IPS DF 19.7 (cell line): ENCODE measurements at regions not wholly inside any gene's neighbourhood (a gene's known extent, or its start where the extent isn't known, plus 50 kb on each side); places are given as distances from the start of the nearest gene placed in this dataset.

ENCODE experiments used
- DNase-seq: peaks from one replicate; pipeline ENCODE4 v3.0.0-alpha.2; 2013; ENCODE audit warnings: low read depth, low spot score

DNA sequence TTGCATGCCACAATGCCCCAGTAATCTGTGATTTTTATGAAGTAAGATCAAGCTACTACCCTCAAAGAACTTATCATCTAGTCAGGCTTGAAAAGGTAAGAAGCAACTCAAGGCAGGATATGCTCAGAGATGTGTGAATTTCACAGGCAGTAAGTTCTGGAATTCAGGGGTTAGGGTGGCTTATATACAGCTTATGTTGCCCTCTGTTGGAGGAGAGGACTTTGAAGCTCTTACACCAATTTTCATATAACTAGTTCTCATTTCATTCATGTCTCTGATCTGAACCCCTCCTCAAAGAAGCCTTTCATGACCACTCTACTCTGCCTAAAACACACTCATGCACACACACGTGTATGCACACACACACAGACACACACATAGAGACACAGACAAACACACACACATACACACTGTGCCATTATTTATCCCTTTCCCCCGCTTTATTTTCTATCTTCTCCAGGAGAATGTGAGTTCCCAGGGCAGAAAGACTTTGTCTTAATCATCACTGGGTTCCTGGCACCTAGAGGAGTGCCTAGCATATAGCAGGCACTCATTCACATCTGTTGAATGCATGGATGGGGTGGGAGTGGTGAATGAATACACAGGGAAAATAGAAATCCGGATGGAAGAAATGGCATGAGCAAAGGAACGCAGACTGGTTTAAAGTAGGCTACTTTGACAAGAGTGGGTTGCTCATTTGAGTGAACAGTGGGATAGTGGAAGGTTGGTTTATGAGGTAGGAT is 220.7 kb upstream of the ZBED5 start:
- no peak for DNase-seq

DNA sequence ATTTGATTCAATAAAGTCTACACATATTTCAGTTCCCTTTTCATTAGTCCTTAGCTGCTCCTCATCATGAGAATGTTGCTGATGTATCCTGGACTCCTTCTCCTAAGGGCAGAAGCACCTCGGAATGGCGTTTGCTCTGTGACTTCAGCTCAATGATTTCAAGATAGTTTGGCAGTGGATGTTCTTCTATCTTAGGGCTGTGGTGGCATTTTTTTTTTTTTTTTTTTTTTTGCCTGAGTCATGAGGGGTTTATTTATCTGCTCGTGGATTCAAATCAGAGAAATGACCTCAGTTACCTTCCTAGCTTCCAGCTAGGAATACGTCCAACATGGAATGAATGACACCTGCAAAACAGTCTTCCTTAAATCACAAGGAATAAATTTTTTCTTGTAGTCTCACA is 220.0 kb upstream of the ZBED5 start:
- DNase-seq: no peak

DNA sequence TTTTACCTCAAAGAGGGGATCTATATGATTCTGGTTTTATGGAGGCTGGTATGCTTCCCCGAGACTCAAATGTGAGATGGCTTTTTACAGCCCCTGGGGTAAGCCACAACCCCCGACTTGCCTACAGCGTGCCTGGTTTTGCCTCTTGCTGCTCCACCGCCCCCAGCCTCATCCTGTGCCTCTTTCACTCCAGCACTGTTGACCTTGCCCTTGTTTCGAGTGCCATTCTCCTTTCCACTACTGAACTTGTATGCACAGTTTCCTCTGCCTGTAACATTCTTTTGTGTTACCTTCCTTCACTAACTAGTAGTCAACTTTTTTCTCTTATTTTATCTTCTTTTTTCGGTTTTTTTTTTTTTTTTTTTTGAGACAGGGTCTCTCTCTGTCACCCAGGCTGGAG is 219.0 kb upstream of the ZBED5 start:
- DNase-seq: no peak

DNA sequence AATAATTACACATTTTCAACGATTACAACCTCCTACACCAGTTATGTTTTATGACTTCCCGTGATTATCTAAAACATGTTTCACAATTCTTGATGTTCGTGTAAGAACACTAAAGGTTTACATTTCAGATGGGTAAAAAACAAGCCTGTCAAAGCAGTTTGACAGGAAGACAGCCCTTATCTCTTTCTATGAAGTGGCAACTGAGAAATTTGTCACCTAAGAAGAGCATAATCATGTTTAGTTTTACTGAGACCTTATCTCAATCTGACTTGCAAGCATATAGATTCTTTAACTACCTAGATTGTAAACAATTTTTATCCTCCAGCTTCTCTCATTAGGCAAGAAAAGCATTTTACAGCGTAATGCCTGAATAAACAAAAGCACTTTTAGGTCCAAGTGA is 218.4 kb upstream of the ZBED5 start:
- no peak for DNase-seq

DNA sequence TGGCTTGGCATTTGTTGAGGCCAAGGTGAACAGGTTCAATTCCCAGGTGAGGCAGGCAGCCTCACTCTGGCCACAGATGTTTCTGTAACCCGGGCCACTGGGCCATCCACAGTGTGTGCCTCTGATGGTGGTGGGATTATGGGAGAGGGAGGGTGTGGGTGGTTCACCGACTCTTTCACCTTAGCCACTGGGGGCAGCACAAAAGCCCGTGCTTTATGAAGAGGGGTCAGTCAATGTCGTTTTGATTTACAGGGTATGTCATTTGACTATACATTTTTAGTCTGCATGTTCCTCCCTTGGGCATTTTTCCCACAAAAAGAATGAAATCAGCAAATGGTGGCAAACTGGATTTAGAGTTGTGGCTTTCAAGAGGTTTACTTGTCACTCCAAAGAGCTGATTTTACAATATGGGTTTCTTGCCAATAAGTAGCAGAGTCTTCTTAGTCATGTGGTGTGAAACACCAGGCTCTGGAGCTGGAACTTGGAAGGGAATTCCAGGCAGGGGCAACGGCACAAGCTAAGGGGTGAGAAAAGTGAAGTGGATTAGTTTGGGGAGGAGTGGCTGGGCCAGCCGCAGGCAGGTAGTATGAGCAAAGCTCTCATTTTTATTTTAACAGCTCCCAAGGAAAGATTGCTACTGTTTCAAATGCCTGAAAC is 217.8 kb upstream of the ZBED5 start:
- no peak for DNase-seq

DNA sequence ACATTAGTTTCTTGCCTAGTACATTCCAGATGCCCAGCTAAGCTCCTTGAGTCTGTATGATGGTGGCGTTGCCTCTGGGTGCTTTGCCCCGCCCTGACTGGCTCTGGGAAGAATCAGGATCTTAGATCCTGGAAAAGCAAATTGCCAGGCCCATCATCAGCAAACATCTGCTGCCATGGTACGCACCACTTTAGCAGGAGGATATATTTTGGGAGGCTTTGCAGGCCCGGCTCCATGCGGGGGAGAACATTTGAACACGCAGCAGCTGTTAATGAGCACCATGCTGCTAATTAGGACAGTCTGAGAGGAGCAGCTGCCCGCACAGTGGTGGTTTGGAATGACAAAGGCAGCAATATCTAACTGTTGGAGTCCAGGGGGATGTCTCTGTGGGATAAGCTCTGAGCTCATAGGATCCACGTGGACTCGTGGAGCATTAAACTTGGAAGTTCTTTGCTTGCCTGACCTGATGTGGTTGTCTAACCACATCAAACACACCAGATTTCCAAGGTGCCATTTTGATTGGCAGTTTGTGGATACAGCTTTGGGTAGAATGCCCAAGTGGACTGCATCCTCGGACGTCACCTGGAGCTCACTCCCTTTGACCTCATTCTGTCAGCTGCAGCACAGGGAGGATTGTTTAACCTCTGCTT is 217.0 kb upstream of the ZBED5 start:
- DNase-seq: no peak

DNA sequence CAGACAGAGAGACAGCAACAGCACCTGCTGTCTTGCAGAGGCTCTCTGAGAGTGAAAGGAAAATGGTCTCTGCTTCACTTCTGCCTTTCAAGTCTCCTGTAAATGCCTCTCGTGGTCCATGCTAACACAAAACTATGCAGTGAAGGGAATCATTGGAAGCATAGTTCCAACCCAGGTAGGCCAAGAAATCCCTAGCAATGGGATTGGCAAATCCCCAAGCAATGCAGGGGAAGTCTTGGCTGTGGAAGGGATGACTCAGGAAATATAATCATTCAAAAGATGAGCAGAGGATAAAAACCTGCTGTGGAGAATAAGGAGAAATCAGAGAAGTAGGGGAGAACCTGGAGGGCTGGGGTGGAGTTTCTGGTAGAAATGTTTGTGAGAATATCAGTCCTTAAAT is 216.1 kb upstream of the ZBED5 start:
- no peak for DNase-seq

DNA sequence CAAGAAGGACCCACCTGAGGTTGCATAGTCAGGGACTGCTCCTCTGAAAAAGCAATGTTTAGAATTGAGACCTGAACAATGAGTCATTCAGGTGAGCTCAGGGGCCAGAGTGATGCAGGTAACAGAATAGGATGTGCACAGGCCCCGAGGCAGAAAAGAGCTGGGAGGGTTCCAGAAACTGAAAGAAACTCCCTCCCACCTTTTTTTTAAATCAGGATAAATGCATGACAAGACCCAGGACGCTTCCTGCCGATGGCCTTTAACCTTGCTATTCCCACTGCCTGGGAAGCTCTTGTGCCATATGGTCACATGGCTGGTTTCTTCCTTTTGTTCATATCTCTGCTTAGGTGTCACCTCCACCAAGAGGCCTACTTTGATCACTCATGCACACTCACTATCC is 214.2 kb upstream of the ZBED5 start:
- peak; percentile 69 for DNase-seq

DNA sequence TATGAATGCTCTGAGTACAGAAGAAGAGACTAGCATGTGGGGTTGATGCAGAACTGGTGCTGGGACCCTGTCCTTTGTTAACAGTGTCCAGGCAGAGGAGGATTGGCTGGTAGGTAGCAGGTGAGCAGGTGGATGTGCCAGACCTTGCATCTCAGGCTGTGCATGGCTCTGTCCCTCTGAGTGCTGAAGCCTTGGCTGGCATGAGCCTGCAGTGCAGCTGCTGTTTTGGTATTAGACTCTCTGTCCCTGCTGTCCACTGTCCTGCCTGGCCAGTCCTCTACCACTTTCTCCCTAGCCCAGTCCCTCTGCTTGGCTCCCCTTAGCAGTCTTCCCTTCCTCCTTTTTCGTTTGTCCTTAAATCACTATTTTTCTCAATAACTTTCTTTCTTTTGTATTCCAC is 213.6 kb upstream of the ZBED5 start:
- DNase-seq: no peak

DNA sequence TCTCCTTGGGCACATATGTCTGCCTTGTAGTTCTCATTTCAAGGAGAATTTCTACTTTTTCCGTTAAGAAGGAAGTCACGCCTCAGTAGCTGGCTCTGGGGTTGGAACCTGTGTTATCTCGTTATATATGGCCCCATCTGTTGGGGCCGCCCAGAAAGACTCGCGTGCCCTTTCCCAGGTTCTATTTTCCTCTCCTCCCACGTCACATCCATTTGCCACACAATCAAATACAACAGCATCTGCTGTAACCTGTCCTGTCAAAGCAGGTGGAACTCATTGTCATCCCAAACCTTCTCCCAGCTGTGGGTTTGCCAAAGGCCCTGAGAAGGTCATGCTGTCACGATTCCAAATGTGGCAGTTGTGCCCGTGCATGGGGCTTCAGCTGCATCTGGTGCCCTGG is 213.1 kb upstream of the ZBED5 start:
- no peak for DNase-seq

DNA sequence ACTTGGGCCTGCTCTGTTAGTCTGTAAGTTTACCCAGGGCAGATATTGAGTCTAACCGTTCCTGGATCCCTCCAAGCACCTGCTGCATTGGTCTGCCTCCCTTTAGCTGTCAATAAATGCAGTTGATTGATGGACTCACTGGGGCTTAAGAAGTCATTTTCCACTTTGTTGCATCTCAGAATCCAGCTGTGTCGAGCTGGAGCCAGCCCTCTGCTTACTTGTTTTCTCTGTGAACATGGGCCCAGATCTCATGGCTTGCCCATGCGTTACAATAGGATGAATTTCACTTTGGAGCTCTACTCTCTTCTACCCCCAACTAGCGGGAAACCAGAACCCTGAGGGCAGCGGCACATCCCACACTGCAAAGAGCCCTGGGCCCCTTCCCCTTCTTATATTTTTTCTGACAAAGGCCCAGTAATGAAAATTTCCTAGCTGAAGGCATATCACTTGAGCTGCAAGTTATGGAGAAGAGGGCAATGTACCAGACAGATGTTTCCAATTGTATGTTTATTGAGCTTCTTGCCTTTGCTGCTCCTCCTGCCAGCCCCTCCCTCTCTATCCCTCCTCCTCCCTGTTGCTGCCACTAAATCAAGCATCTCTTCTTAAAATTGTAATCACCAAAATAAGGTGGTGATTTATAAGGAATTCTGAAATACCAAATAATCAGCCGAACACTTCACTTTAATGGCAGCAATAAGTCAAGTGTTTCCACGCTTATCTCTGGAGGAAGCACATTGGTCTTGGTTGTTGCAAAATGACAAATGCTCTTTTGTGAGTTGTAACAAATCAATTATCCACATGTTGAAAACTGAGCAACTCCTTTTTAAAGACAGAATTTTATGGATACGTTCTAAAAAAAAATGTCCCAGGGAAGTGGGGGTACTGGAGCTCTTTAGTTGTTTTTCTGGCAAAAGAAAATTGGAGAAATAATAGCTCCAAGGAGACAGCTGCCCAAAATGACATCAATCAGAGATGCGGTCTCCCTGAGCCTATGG is 212.3 kb upstream of the ZBED5 start:
- no peak for DNase-seq

DNA sequence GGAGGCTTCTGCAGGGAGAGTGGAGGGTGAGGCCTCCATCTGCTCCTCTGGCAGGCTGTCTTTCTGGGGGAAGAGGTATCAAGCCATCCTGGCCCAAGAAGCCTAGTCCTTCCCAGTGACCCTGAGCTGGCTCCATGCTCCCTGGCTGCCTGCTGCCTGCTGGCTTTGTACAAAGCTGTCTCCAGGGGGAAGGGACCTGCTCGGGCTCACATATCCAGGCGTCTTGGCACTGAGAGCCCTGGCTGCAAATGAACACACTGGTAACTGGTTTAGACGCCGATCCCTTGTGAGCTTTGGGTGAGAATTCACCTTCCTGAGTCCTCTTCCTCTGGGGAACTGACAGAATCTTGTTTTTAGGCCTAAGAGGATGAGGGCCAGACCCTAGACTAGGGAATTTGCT is 210.3 kb upstream of the ZBED5 start:
- DNase-seq: no peak

DNA sequence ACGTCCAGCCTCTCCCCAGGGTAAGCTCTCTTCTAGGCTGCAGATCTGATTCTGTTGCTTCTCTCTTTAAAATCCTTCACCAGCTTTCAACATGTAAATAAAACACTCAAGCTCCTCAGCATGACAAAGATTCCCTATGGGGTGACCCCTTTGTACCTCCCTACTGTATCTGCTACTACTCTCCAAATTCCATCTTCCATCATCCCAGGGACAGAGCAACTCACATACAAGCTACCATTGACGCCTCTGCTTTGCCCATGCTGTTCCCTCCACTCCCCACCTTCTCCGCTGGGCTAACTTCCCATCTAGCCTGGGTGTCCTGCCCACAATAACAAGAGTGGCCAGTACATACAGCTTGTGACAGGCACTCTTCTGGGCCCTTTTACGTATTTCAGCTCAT is 207.5 kb upstream of the ZBED5 start:
- DNase-seq: peak; percentile 79

DNA sequence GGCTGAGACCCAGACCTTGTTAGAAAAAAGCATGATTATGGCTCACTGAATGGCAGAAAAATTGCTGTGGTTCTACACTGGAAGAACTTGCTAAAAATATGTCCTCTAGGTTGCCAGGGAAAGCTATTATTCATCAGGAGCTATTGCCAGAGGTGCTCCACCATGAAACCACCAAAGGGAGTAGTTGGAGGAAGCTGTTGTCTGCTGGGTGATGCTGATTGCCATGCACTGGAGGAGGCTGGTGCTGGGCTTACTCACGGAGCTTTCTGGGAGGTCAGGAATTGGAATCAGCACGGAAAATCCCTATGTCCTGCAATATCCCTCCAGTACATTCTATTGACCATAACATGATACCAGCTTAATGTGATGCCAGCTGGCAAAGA is 199.6 kb upstream of the ZBED5 start:
- no peak for DNase-seq

DNA sequence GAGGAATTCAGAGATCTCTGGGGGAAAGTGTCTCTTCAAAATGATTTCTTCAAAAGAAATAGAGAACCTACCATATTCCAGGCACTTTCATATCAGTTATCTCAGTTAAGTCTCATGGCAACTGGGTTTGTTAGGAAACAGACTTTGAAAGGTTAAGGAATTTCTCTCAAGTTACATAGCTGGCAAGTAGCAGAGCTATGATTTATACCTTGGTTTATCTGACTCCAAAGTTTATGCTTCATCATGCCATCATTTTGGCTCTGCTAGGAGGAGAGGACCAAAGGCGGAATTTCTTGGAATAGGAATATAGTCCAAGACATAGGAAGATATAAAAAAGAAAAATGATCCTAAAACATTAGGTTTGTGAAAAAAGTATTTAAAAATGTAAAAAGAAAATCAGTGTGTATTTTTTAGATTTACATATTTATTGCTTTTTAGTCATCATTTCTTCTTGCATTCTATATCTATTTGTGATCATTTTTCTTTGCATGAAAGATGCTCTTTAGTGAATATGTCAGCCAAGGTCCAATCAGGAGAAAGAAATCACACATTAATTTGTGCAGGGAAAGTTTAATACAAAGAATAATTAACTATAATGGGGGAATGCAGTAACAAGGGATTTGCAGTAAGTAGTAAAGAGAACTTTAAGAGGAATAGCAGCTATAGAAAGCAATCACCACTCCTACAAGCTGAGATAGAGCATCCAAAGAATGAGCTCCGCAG is 199.1 kb upstream of the ZBED5 start:
- DNase-seq: no peak

DNA sequence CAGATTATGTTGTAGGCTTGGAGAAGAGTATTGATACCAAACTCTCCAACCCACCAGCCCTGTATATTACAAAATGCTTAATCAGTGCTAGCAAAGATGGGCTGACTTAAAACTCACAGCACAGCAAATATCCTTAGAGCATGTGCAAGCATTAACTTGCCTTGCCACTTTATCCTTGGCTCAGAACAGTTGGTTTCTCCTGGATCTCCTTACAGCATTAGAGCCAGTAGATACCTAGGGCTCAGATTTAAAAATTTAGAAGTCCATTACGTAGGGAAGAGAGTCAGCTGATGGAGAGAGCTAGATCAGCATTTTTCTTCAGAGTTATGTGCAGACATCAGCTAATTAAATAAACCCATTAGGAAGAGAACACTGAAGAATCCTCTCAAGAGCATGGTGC is 198.5 kb upstream of the ZBED5 start:
- no peak for DNase-seq

DNA sequence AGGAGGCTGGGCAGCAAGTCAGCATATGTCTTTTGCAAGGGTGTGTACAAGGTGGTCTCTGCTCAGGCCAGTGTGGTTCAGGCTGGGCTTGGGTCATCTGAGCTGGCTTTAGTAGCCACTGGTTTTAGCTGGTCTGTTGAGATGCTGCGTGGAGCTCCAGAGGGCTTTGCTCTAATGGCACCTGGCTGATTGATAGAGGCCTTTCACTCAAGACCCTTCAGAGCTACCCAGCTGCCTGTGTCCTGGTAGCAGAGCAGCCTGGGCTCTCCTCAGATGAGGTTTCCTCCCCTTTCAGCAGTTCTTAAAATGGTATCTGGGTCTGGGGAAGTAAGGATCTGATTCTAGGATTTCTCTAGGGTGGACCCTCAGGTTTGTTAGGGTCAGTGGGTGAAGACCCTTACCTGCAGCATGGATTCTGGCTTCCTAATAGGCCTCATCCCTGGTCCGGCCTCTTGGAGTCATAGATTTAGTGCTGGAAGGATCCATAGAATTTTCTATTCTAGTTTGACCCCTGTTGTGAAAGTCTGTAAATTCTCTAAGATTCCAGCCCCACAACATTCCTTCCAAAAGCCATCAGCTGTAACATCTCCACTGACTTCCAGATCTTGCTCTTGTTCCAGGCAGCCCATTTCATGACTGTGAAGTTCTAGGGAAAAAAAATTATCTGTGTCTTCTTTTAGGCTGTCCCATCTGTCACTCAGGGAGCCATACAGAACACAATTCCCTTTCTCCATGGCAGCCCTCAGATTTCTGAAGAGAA is 190.2 kb upstream of the ZBED5 start:
- no peak for DNase-seq

DNA sequence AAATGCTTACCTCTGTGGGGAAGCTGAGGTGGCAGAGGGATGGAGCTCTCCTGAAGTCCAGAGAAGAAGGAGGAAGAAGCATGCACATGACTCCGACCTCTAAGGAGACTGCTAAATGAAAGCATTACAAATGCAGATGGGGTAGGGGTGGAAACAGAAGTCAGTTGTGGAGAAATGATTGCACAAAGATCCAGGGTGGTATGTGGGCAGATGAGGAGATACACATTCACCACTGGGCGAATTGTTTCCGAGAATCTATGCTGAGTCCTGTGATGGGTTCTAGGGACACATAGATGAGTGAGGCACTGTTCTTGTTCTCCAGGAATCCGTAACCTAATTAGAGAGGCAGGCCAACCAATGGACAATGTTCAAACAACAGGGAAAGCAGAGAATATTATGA is 188.9 kb upstream of the ZBED5 start:
- DNase-seq: no peak

DNA sequence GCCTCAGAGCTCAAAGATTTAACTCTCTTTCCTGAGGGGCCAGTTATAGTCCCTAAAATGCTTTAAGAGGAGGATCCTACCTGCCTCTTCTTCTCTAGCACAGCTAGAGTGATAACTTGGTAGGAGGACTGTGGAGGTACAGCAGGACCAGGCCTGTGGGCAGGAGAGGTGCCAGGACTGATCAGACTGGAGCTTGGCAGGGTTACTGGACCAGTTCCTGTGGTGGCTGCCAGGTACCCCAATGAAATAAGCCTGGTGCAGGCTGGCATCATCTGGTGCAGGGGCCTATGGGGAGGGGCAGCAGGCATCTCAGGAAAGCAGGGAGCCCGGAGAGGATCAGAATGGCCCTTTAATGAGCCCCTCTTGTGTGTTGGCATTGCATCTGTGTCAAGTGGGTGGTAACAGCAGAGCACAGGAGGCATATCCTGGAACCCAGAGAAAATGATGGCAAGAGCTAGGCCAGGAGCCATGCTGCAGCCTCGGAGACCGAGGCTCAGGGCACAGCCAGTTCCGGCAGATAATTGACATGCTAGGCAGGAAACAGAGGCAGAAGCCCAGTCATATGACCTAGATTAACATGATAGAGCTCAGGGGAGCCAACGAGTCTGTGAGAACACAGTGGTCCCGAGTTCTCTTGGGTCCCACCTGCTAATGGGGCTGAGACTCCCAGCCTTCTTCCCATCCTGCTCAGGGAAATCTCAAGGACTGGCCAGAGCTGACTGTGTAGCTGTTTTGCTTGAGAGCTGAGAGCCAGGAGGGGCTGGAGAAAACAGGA is 187.5 kb upstream of the ZBED5 start:
- DNase-seq: no peak
